Keratinocyte (primary cell): ENCODE measurements at regions not wholly inside any gene's neighbourhood (a gene's known extent, or its start where the extent isn't known, plus 50 kb on each side); places are given as distances from the start of the nearest gene placed in this dataset.

ENCODE experiments used
- EZH2 ChIP-seq: IDR thresholded peaks from one replicate; pipeline ENCODE4 v1.6.1; 2012; ENCODE audit warnings: inconsistent platforms, mild to moderate bottlenecking, low read length, moderate library complexity
- TF ChIP-seq, protein P1 (sequence below), 3 experiments: IDR thresholded peaks in 1 of 3; conservative IDR thresholded peaks in 1 of 3; optimal IDR thresholded peaks in 1 of 3; 2 replicates in 2 of 3; 3 replicates in 1 of 3; pipeline versions ENCODE3 to v1.5.1; 2011; ENCODE audit warnings: low read length in 3 of 3, mild to moderate bottlenecking in 3 of 3, moderate library complexity in 2 of 3, control low read depth in 1 of 3, inconsistent platforms in 1 of 3; ENCODE audit not compliant: insufficient read depth in 2 of 3; ENCODE audit errors: extremely low read depth in 1 of 3

- TF ChIP-seq, protein P1, sequence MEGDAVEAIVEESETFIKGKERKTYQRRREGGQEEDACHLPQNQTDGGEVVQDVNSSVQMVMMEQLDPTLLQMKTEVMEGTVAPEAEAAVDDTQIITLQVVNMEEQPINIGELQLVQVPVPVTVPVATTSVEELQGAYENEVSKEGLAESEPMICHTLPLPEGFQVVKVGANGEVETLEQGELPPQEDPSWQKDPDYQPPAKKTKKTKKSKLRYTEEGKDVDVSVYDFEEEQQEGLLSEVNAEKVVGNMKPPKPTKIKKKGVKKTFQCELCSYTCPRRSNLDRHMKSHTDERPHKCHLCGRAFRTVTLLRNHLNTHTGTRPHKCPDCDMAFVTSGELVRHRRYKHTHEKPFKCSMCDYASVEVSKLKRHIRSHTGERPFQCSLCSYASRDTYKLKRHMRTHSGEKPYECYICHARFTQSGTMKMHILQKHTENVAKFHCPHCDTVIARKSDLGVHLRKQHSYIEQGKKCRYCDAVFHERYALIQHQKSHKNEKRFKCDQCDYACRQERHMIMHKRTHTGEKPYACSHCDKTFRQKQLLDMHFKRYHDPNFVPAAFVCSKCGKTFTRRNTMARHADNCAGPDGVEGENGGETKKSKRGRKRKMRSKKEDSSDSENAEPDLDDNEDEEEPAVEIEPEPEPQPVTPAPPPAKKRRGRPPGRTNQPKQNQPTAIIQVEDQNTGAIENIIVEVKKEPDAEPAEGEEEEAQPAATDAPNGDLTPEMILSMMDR (optimal IDR thresholded peaks at IDR 0.05 in 1 of 3, IDR thresholded peaks at IDR 0.05 in 1 of 3, conservative IDR thresholded peaks at IDR 0.05 in 1 of 3; ENCODE audit: extremely low read depth in 1 of 3, insufficient read depth in 2 of 3, low read length in 3 of 3), result no peak
- no peak for TF ChIP-seq EZH2
Observed at GRCh38 chr2:134139611-134140010, 114.3 kb upstream of the MGAT5 start.
